Left kidney (tissue), 1 donor: ENCODE measurements at regions not wholly inside any gene's neighbourhood (a gene's known extent, or its start where the extent isn't known, plus 50 kb on each side); places are given as distances from the start of the nearest gene placed in this dataset.
"Not testable (repeated sequence)": the region's sequence is repeated elsewhere in the genome, so short reads cannot be mapped to it uniquely, and the experiment has no call there.

Source experiments
- DNase-seq: peaks from one replicate; pipeline ENCODE4 v3.0.0-alpha.2; 2013

DNA sequence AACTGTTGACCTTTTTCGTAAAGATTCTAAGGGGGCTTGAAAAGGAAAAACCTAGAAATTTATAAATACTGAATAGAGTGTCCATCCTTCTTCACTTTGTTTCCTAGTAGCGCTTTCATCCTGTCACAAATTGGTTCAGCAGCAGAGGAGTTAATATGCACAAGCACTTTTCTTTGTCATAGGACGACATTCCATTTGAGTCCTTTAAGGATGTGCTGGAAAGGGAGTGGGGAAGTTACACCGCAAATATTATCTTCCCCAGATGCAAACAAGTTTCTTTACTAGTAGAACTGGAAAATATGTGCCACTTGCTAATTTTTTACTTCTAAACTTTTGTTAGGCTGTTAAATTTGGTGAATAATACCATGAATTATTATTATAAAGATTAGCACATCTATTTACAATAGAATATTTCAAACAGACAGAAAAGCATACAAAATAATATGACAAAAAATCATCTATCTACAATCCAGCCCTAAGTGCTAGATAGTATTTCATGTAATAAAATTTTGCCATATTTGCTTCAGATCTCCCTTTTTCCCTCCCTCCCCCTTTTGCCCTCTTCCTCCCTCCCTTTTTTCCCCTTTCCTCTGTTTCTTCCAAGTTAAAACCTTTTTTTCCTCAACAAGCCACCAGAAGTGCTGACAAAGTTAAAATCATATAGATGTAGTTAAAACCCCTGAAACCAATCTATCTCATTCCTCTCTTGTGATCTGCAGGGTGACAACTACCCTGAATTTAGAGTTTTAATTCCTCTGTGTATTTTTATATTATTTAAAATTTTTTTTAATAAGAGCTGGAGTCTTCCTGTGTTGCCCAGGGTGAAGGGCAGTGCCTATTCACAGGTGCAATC lies 50.5 kb upstream of the MAP4K3 start:
- no peak for DNase-seq

DNA sequence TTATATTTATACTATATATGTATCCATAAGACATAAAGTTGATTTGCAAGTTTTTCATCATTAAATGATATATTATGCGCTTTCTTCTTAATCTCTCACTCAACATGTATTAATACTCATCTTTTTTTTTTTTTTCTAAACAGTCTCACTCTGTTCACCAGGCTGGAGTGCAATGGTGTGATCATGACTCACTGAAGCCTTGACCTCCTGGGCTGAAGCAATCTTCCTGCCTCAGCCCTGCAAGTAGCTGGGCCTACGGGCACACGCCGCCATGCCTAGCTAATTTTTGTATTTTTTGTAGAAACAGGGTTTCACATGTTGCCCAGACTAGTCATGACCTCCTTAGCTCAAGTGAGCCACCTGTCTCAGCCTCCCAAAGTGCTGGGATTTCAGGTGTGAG lies 51.4 kb upstream of the MAP4K3 start:
- DNase-seq, result no peak

DNA sequence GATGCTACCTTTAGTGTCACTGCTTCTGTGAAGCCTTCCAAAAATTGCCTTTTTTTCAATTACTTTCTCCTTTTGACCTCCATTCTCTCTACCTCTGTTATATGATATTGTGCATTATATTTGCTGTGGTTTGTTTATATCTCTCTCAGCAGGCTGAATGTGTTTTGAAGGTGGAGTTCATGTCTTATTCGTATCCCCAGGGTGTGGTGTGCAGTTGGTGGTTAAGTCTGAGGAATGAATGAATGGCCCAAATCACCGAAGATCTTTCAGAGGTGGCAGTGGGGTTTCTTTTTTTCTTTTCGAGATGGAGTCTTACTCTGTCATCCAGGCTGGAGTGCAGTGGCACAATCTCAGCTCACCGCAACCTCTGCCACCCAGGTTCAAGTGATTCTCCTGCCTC lies 53.5 kb upstream of the MAP4K3 start:
- no peak for DNase-seq

DNA sequence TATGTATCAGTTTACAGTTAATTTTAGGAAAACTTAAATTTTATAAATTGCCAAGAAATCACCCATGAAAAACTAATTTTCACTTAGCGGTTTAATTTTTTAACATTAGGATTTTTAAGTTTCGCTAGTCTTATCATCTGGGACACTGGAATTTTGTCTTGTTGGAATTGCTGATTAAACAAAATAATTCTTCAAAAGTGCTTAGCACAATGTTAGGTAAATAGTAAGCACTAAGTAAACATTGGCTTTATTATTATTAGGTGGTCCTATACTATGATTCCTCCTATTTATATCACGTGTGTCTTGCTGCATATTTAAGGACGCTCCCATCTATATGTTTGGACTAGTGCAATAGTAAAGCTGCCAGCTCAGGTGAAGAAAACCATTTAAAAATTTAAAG lies 54.6 kb upstream of the MAP4K3 start:
- no peak for DNase-seq

DNA sequence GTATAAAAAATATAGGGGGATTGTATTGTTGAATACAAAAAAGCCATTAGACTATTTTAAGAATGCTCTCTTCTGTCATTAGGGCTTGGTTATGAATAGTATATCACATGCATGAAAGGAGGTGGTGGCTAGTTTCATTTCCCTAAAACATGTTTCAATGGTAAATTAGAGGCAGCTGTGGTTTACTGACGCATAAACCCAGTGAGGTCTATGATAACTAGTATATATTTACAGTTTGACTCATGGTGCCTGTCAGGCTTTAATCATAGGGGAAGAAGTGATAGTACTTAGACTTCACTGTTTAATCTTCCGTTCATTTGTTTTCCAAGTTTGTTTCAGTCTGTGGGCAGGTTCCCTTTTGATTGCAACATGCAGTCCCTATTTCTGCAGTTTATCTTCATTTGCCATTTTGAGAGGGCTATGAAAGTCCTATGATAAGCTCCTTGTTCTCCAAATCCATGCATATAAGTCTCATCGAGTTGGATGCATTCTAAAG lies 55.1 kb upstream of the MAP4K3 start:
- no peak for DNase-seq

DNA sequence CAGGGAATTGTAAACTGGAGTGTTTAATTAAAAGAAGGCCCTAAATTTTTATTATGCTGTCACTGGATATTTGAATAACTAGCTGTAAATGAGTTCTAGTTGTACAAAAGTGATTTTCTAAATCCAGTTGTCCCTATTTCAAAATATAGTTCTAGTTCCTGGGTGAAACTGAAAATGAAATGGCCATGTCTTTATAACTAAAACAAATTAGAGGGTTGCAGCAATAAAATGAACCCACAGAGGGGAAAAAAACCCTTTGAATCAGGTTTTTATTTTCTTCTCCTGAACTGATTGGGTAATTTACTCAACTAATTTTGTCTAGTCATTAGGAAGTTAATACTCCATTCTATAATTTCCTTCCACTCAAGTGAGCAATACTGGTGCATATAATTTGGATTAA lies 55.6 kb upstream of the MAP4K3 start:
- DNase-seq, result no peak

DNA sequence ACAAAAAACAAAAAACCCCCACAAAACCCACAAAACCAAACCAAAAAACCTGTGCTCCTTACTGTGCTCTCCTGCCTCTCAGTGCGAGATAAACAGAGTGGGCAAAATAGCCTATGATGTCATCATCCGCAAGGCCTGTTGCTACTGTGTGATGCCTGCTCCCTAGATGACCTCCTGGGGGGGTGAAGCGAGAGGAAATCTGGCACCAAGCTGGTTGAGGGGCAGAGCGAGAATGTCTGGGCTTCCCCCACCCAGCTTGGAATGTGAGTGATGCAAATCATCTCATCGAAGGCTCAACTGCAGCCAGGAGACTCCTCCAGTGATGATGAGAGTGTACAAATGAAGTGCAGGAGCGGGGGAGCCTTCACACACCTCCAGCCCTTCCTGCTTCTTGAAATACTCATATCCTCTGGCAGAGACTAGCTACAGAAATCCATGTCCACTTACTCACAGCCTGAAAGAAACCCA lies 57.7 kb upstream of the MAP4K3 start:
- DNase-seq, result no peak

DNA sequence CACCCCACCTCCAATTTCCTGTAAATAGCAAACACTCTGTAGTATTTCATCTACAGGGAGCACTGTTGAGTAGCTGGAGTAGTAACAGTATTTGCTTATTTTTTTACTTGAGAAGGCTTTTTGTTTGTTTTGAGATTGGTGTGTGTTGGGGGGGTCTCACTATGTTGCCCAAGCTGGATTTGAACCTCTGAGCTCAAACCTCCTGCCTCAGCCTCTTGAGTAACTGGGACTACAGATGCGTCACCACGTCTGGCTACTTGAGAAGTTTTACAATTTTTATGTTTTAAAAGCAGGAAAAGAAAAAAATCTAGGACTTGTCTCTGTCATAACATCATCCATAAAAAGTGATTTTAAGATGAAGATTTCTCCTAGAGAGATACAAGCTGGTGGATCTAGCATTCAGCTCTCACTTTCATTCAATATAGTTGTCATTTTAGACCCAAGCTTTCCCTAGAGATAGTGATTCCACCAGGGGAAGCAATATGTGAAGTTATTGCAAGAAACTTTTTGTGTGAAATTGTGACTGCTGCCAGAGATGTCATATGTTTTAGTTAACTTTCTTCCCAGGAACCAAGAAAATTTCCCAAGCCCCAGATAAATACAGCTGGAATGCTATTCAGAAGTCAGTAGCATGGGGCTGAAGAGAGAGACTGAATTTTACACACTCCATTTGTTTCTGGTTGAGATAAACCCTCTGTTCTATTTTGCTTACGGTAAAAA lies 60.2 kb upstream of the MAP4K3 start:
- no peak for DNase-seq

DNA sequence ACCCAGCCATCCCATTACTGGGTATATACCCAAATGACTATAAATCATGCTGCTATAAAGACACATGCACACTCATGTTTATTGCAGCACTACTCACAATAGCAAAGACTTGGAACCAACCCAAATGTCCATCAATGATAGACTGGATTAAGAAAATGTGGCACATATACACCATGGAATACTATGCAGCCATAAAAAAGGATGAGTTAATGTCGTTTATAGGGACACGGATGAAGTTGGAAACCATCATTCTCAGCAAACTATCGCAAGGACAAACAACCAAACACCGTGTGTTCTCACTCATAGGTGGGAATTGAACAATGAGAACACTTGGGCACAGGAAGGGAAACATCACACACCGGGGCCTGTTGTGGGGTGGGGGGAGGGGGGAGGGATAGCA lies 61.1 kb upstream of the MAP4K3 start:
- not testable (repeated sequence) for DNase-seq

DNA sequence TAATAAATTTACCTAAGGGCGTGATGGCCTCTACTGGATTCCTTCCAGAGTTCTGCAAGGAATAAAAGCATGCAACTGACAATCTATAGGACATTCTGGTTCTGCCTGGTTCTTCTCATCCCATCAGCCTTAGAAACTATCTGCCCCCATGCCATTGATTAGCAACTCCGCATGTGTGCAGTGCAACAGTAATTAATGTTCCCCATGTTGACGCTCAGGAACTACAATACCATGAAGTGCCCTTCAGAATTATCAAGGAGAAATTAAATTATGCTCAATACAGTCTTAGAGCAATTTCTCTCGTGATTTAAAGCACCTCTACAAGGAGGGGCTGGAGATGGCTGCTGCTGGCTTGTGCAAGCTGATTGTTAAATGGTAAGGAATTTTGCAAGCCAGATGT lies 61.7 kb upstream of the MAP4K3 start:
- DNase-seq, result no peak

DNA sequence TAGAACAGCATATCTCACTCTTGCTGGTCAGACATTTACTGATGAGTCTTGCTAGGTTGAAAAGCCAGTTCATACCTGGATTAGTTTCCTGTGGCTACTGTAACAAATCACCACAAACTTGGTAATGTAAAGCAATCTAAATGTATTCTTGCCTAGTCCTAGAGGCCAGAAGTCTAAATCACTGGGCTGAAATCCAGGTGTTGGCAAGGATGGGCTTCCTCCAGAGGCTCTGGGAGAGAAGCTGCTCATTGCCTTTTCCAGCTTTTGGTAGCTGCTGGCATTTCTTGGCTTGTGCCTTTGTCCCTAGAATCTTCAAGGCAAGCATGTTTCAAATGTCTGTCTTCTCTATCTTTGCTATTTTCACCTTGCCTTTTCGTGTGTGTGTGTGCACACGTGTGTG lies 62.3 kb upstream of the MAP4K3 start:
- no peak for DNase-seq

DNA sequence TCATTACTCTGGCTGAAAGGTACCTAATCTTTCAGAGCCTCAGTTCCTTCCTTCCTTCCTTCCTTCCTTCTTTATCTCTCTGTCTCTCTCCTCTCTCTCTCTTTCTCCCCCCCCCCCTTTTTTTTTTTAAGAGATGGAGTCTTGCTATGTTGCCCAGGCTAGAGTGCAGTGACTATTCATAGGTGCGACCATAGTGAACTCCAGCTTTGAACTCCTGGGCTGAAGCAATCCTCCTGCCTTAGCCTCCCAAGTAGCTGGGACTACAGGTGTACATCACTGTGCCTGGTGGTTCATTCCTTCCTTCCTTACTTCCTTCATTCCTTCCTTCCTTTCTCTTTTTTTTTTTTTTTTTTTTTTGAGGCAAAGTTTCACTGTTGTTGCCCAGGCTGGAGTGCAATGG lies 64.3 kb upstream of the MAP4K3 start:
- no peak for DNase-seq

DNA sequence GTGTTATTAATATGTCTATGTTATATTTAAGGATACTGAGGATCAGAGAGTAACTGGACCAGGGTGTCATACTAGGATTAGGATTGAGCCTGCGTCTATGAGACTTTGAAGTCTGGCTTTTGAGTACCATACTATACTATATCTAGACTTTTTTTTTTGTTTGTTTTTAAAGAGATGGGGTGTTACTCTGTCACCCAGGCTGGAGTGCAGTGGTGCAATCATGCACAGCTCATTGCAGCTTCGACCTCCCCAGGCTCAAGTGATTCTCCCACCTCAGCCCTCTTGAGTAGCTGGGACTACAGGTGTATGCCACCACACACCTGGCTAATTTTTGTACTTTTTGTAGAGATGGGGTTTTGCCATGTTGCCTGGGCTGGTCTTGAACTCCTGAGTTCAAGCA lies 66.2 kb upstream of the MAP4K3 start:
- no peak for DNase-seq

DNA sequence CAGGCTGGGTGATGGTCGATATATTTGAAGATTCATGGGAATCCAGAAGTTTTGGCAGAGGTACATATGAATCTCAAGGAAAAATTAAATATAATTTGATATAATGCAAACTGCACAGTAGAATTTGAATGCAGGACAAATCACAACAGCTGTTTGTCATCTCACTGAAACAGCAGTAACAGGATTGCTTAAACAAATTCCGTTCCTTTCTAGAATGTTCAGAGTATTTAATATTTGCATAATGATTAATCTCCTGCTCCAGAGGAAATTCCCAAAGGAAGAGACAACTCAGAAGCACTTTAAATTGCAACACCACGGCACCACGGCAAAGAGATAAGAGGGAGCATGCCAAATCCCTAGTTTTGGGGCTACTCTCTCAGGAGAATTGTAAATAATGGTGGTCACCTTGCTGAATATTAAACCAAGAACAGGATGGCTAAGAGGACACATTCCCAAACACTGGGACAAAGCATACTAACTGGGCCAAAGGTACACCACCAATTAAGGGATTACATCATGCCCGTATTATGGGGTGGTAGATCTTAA lies 67.8 kb upstream of the MAP4K3 start:
- no peak for DNase-seq

DNA sequence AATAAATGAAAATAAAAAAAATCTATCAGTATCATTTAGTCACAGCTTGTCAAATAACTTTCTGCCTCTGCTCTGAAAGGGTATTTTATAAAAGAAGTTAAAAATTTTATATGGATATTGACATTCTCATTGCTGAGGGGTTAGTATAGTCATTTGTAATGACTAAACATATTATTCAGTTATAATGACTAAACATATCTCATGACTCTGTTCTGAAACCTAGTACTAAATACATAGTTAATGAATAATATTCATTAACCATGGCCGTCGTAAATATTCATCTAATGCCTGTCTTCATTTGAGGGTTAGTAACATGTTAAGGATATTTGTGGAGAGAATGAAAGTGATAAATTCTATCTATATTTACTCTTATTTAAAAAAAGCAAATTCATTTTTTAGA lies 69.1 kb upstream of the MAP4K3 start:
- no peak for DNase-seq

DNA sequence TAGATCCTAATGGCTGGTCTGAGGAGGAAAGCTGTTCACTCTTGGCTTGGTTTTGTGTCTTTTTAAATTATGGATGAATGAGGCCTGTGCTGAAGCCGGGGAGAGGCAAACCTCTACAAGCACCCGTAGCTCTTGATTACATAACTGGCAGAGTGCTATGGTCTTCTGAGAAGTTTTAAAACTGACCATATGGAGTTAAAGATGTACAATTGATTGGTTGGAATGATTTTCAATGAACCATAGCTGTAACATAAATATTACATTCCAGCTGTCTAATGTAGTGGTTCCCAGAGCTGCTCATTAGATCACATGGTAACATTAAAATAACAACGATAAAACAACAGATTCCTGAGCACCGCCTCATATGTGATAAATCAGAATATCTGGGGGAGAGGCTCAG lies 71.1 kb upstream of the MAP4K3 start:
- DNase-seq, result no peak

DNA sequence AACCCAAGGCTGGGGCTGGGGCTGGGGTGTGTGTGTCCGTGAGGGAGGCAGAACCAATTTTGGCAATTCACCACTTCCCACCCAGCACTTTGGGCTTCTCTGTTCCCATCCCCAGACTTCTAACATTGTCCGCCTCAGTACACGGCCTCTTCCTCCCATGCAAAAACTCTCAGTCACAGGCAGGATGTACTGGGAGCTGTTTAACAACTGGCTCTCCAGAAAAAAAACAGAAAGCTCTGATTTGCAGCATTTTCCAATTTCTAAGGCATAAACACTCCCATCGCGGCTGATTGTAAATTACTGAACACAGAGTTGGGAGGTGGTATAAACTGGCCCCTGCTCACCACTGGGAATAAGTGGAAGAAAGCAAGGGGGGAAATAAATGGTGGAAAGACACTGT lies 73.1 kb upstream of the MAP4K3 start:
- DNase-seq, result no peak

DNA sequence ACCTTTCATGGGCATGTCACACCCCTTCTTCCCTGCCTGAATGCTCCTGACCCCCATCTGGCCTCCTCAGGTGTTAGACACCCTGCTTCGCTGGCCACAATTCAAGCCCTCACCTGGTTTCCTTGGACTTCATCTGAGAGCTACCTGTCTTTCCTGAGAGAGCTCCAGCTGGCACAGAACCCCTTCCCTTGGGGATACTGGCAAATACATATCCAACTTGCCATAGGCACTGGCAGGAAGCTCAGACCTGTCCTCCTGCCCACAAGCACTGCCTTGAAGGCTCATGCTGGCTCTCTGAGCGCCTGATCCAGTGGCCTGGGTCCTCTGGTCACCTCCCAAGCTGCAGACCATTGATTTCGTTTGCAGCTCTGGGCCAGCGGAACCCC lies 74.1 kb upstream of the MAP4K3 start:
- DNase-seq, result no peak

DNA sequence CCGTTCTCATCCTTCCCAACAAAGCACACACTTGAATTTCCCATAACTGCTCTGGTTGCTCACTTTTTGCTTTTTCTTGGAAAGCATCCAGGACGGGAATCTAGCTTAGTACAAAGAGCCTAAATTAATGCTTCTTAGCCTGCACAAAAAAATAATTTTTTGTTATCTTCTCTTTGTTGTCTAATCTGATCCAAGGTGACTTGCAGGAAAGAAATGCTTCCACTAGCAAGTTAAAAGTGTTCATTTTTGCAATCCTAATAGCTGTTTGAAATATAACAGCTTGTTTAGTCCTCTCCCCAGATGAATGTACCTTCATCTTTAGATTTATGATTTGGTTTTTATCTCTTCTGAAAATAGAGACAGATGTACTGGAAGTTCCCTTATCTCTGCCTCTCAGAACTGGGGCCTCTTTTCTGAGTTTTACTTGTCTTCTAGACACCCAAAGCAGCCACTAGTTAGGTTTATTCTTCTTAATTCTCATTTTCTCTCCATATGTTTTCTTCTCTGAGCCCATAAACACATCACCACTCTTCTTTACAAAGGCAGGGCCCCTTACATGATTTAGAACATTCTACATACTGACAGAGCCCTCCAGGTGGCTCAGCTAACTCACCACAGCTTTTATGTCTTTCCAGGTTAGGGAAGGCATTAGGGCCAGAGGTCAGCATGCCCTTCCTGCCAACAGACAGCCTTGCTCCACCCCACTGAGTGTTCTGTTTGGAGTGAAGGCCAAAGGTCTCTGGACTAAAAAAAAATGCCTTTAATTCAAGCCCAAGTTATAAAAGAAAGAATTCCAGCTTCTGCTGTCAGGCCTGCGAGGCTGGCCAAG lies 74.7 kb upstream of the MAP4K3 start:
- DNase-seq, result no peak

DNA sequence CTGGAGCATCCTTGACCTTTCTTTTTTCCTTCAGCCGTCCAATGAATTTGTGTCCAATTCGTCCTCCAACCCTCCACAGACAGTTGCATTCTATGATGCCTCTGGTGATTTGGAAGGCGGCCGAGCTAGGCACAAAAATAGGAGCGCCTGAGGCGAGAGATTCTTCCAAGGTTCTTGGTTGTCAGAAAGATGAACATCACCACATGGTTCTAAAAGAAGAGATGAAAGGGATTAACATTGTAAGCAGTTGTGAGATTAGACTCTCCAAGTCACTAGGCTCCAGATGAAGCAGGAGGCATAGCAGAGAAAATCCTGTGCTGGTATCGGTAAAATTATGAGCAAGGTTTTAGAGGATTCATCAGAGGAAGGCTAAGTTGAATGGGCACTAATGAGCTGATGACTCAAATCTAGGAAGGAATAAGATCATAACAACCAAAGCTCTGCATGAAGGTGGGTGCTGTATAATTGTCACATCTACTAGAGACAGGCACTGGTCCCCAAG lies 75.4 kb upstream of the MAP4K3 start:
- no peak for DNase-seq

DNA sequence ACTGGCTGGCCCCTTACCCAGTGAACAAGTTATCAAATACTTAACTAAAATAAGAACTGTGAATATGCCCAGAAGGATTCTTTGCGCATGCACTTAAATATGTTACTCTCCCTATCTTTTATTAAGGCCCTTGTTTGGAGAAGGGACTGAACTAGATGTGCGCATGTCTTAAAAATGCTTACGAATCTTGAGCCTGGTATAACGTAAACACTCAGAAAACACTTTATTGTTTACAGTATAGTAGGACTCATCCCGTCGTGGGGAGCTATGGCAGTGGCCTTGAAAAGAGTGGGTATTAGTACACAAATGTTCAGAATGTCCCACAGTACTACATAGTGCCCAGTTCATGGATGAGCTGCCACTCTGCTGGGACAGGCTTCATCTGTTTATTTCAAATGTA lies 75.9 kb upstream of the MAP4K3 start:
- no peak for DNase-seq

DNA sequence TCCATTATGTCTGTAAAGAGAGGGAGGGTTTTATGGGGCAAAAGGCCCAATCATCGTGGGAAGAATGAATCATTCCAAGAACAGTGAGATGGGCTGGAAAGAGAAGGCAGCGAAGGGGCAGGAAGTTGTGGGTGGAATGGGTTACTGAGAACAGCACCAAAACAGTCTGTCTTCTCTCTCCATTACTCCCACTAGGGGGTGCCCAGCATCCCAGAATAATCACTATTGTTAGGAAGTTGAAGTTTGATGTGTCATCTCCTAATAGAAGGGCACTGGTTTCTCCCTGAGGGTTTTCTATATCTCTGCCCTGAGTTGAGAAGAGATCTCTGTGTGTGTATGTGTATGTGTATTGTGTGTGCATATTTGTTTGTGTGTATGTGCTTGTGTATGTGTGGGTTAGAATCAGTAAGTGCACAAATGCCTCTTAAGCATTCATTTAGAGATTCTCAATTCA lies 76.6 kb upstream of the MAP4K3 start:
- no peak for DNase-seq
